ENCODE measurements at regions not wholly inside any gene's neighbourhood (a gene's known extent, or its start where the extent isn't known, plus 50 kb on each side); places are given as distances from the start of the nearest gene placed in this dataset.
"Not testable (repeated sequence)": the region's sequence is repeated elsewhere in the genome, so short reads cannot be mapped to it uniquely, and the experiment has no call there.

DNA sequence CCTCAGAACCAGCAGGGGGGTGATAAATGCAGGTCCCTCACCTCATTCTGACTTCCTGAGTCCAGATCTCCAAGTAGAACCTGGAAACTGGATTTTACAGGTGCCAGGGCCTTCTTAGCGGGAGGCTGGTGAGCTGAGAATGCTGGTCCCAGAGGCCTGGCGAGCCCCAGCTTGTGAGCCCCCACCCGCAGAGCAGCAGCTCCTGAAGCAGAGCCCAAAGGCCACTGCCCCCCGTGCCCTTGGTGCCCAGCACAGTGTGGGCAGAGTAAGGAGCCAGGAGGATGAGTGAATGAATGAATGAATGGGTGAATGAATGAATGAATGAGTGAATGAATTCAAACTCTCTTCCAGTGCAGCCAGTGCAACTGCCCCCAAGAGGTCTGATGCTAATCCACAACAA lies 142.4 kb upstream of the FOXD4L5 start:
- TF ChIP-seq, protein P1, sequence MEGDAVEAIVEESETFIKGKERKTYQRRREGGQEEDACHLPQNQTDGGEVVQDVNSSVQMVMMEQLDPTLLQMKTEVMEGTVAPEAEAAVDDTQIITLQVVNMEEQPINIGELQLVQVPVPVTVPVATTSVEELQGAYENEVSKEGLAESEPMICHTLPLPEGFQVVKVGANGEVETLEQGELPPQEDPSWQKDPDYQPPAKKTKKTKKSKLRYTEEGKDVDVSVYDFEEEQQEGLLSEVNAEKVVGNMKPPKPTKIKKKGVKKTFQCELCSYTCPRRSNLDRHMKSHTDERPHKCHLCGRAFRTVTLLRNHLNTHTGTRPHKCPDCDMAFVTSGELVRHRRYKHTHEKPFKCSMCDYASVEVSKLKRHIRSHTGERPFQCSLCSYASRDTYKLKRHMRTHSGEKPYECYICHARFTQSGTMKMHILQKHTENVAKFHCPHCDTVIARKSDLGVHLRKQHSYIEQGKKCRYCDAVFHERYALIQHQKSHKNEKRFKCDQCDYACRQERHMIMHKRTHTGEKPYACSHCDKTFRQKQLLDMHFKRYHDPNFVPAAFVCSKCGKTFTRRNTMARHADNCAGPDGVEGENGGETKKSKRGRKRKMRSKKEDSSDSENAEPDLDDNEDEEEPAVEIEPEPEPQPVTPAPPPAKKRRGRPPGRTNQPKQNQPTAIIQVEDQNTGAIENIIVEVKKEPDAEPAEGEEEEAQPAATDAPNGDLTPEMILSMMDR (conservative IDR thresholded peaks at IDR 0.05; ENCODE audit: low read depth in 2 of 2) = not testable (repeated sequence)
- TF ChIP-seq ZNF114 (CRISPR knock-in tag; IDR thresholded peaks at IDR 0.05); POLR2AphosphoS5 (IDR thresholded peaks at IDR 0.05; ENCODE audit: low read depth); STAT1 (IDR thresholded peaks at IDR 0.05; ENCODE audit: unreplicated experiment): not testable (repeated sequence)

Measured in GM23338 (cell line).